GM21367 (cell line): ENCODE measurements at regions not wholly inside any gene's neighbourhood (a gene's known extent, or its start where the extent isn't known, plus 50 kb on each side); places are given as distances from the start of the nearest gene placed in this dataset.

ENCODE experiments used
- ATAC-seq: cut with Tn5 transposase; IDR thresholded peaks from one replicate; pipeline ENCODE4 v1.9.1; 2021; ENCODE audit not compliant: unreplicated experiment

GRCh38 chr3:27861046-27862036, 139.2 kb upstream of the EOMES start:
- no peak for ATAC-seq

- no peak for ATAC-seq
Observed at GRCh38 chr3:27865731-27866130, 143.6 kb upstream of the EOMES start.

DNA sequence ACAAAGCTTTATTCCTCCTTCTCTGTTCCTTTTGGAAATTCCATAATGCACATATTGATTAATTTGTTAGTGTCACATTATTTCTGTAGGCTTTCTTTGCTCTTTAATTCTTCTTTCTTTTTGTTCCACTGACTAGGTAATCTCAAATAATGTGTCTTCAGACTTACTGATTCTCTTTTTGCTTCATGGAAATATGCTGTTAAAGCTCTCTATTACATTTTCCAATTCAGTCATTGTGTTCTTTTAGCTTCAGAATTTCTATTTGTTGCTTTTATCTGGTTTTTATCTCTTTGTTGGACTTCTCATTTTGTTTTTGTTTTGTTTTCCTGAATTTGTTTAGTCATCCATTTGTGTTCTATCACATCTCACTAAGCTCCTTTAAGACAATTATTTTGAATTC, 147.0 kb upstream of the EOMES start:
- no peak for ATAC-seq

- no peak for ATAC-seq
Observed at GRCh38 chr3:27877061-27878013, 155.2 kb upstream of the EOMES start.

DNA sequence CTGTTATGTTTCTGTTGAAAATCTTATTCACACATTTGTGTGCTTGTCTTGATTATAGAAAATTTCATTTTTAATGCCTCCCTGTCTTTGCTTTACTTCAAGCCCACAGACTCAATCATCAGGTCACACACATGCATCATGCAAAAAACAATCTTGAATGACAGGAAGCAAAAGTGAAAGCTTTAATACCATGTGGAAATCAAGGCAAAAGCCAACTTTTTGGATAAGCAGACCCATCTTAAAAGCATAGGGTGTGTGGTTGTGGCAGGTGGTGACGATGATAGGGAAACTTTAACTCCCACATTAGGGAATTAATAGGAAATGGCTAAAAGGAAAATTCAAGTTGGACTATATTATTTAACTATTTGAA, 155.9 kb upstream of the EOMES start:
- no peak for ATAC-seq

- peak; percentile 55 for ATAC-seq
Observed at GRCh38 chr3:27880969-27881892, 159.1 kb upstream of the EOMES start.

- no peak for ATAC-seq
Observed at GRCh38 chr3:27883266-27883665, 161.1 kb upstream of the EOMES start.

GRCh38 chr3:27885641-27886040, 163.5 kb upstream of the EOMES start:
- ATAC-seq, result no peak

DNA sequence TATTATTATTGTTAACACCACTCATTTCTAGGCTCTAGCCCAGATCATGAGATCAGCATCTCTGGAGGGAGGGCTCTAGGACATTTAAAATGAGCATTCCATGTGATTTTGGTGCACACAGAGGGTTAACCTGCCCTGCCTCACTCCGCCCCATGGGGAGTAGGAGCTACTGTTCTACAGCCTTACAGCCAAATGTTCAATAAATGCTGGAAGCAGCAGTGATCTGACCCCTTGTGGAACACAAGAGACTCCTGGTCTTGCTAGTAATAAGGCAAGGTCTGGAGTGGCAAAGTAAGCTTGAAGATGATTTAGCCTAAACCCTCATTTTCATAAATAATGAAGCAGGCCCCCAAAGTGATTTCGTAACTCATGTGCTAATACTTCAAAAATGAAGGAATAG, 166.4 kb upstream of the EOMES start:
- no peak for ATAC-seq

DNA sequence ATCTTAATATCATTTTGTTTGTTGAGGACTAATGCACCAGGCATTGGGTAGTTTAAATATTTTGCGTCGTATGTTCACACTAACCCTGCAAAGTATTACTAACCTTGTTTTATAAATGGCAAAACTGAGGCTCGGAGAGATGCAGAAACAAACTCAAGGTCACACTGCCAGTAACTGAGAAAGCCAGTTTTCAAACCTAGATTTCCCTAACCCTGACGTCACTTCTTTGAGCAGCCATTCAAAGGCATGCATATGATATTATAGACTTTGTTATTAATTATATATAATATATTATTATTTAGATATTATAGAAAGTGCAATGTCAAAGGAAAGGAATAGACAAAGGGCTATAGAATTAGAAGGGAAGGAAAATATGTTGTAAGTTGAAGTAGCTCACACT, 167.6 kb upstream of the EOMES start:
- ATAC-seq, result no peak

- no peak for ATAC-seq
Observed at GRCh38 chr3:27900316-27900715, 178.2 kb upstream of the EOMES start.

GRCh38 chr3:27903446-27903845, 181.3 kb upstream of the EOMES start:
- ATAC-seq, result no peak

DNA sequence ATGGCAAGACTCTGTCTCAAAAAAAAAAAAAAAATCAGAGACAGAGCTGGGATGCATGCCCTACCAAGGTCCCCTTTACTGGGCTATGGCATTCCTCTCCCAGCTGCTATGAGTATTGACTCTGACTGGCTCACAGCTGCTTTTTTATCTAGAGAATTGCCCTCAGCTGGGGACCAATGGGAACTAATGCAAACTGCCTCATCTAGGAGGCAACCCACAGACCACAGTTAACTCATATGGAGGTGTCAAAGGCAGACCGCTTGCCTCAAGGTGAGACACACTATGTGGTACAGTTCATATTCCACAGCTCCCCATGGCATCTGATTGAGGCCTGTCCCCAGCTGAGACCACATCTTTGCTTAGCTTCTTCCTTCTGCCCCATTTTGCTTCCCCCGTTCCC, 183.5 kb upstream of the EOMES start:
- ATAC-seq, result no peak

- ATAC-seq, result no peak
Observed at GRCh38 chr3:27907148-27907547, 185.0 kb upstream of the EOMES start.

DNA sequence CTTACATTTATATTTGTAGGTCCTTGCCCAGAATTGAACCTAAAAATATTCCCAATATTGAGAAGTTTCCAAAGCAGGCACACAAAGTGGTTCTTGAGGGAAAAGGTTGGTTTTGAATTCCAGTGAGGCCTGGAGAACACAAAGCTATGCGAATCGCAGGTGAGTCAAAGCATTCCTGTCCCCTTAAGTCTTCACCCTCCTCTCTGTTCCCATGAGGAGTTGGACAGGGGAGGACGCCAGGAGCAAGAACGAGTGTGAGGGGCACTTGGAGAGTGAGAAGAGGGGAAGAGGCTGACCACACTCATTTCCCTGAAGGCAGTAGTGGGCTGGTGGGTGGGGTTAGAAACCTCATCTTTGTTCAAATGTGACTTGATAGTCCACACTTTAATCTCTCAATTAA, 185.8 kb upstream of the EOMES start:
- ATAC-seq, result no peak

GRCh38 chr3:27910456-27910855, 188.3 kb upstream of the EOMES start:
- no peak for ATAC-seq

- ATAC-seq, result no peak
Observed at GRCh38 chr3:27914199-27914598, 192.1 kb upstream of the EOMES start.

DNA sequence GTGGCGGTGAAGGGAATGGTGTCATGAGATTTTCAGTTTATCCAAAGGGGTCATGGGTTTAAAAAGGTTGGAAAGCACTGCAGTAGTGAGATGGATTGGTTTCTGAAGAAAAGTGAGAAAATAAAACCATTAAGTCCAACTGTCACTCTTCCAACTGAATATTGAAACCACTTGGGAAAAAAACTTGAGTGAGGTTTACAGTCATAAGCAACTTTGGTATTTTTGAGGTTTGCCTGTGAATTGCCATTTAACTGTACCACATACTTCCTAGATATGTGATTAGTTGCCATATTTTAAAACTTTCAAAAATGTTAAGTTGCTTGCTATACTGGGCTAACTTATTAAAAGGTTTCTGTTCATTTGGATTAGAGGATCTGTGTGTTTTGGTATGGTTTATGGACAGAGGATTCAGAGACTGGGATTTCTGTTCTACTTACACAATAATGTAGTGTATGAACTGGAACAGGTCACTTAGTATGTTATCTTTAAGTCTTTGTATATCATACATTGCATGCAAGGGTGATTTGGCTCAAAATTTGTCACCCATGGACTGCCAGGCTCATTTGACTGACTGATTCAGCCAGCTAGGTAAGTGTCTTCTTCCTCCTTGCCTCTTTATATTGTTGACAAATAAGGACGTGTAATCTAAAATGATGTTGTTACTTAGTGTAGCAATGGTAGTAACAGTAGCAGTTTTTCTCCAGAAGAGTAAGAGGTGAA, 201.4 kb upstream of the EOMES start:
- ATAC-seq, result no peak

GRCh38 chr3:27927882-27928281, 205.8 kb upstream of the EOMES start:
- ATAC-seq, result no peak

DNA sequence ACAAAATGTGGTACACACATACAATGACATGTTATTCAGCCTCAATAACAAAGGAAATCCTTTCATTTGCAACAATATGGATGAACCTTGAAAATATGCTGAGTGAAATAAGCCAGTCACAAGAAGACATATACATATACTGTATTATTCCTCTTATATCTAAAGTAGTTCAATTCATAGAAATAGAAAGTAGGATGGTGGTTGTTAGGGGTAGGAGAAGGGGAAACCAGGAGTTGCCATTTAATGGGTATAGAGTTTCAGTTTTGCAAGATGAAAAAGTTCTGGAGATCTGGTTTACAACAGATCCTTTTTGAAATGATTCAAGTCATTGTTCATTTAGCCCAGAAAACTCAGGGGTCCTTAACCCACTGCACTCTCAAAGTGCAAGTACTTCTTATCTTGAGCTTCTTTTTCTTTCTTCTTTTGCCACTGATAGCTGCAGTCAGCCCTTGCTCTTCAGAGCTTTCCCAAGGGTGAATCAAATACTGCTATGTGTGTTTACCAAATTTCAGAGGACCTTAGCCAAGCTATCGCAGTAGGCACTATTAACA, 208.0 kb upstream of the EOMES start:
- ATAC-seq, result no peak
